Vagina (tissue), 2 donors: ENCODE measurements at regions not wholly inside any gene's neighbourhood (a gene's known extent, or its start where the extent isn't known, plus 50 kb on each side); places are given as distances from the start of the nearest gene placed in this dataset.

ENCODE experiments used
- POLR2A ChIP-seq, 2 donors: fragments of 450-650 bp; IDR thresholded peaks; one replicate each; pipeline ENCODE4 v1.6.1; 2017; ENCODE audit warnings: antibody characterized with exemption in 2 of 2, mild to moderate bottlenecking in 2 of 2, moderate library complexity in 2 of 2
- TF ChIP-seq, protein P1 (sequence below), 3 experiments: fragments of 450-650 bp in 2 of 3; fragments of 200-600 bp in 1 of 3; sonication (generic) in 1 of 3; IDR thresholded peaks; one replicate each; pipeline ENCODE4 v1.5.1; 2017 to 2019; ENCODE audit warnings: antibody characterized with exemption in 3 of 3, mild to moderate bottlenecking in 2 of 3, moderate library complexity in 2 of 3

DNA sequence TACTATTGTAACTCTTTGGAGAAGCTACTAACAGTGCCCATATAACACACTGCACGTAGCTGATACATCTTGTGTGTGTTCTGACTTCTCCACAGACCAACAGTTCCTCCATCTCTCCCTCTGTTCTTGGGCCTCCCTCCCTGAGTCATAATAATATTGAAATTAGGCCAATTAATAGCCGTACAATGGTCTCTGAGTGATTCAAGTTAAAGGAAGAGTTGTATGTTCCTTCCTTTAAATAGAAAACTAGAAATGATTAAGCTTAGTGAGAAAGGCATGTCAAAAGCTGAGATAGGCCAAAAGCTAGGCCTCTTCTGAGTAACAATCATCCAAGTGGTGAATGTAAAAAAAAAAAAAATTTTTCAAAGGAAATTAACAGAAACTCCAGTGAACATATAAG, 828.4 kb upstream of the CHAC2 start:
- TF ChIP-seq, protein P1, sequence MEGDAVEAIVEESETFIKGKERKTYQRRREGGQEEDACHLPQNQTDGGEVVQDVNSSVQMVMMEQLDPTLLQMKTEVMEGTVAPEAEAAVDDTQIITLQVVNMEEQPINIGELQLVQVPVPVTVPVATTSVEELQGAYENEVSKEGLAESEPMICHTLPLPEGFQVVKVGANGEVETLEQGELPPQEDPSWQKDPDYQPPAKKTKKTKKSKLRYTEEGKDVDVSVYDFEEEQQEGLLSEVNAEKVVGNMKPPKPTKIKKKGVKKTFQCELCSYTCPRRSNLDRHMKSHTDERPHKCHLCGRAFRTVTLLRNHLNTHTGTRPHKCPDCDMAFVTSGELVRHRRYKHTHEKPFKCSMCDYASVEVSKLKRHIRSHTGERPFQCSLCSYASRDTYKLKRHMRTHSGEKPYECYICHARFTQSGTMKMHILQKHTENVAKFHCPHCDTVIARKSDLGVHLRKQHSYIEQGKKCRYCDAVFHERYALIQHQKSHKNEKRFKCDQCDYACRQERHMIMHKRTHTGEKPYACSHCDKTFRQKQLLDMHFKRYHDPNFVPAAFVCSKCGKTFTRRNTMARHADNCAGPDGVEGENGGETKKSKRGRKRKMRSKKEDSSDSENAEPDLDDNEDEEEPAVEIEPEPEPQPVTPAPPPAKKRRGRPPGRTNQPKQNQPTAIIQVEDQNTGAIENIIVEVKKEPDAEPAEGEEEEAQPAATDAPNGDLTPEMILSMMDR (IDR thresholded peaks at IDR 0.05) = no peak
- no peak for TF ChIP-seq POLR2A (IDR thresholded peaks at IDR 0.05)
